ENCODE measurements at regions not wholly inside any gene's neighbourhood (a gene's known extent, or its start where the extent isn't known, plus 50 kb on each side); places are given as distances from the start of the nearest gene placed in this dataset.

DNA sequence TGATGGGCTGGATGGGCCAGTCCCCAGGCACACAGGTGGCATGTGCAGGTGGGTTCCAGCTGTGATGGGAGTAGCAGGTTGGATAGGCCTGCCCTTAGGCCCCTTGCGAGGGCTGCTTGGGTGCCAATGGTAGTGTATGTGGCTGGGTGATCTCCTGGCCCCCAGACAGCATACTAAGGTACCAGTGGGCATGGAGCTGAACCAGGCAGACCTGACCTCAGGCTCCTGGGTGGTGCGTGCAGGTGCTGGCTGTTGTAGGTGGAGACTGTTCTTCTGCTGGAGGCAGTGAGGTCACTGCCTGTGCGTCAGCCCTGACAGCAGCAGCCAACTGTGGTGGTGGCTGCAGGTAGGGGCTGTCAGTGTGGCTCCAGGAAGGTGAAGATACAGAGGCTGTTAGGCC is 384.7 kb downstream of the ANKRD7 start:
- no TSS peak for BruUV-seq (replicated peaks)
- H3K36me3 ChIP-seq (ENCODE audit: control insufficient read depth, insufficient read depth, low read length) = no peaks in the 10 kb centered on the region
- H3K27me3 Mint-ChIP-seq (ENCODE audit: insufficient read depth, unreplicated experiment) = no peaks in the 10 kb centered on the region
- no peaks in the 10 kb centered on the region for H3K4me1 ChIP-seq
- no peak for DNase-seq
- no peak overlapping the region for H3K27ac Mint-ChIP-seq (ENCODE audit: unreplicated experiment)
- CTCF ChIA-PET = no interaction called here
- no peaks in the 10 kb centered on the region for H3K27me3 ChIP-seq (replicated peaks; ENCODE audit: control insufficient read depth, insufficient read depth, low read length)
- POLR2A ChIA-PET = no interaction called here
- H3K9me3 Mint-ChIP-seq (ENCODE audit: unreplicated experiment) = no peaks in the 10 kb centered on the region
- H3K9me3 ChIP-seq = no peaks in the 10 kb centered on the region
- no peak overlapping the region for H3K4me3 ChIP-seq (ENCODE audit: low read depth, low read length)
- H3K36me3 Mint-ChIP-seq (ENCODE audit: insufficient read depth, unreplicated experiment) = no peaks in the 10 kb centered on the region
- H3K4me1 Mint-ChIP-seq (ENCODE audit: low read depth, unreplicated experiment) = no peaks in the 10 kb centered on the region
- intact Hi-C loops (cut with micrococcal nuclease; ENCODE audit: unreplicated experiment) = no loop called here
- no peak overlapping the region for H3K4me3 Mint-ChIP-seq (ENCODE audit: unreplicated experiment)
- TF ChIP-seq, protein P1, sequence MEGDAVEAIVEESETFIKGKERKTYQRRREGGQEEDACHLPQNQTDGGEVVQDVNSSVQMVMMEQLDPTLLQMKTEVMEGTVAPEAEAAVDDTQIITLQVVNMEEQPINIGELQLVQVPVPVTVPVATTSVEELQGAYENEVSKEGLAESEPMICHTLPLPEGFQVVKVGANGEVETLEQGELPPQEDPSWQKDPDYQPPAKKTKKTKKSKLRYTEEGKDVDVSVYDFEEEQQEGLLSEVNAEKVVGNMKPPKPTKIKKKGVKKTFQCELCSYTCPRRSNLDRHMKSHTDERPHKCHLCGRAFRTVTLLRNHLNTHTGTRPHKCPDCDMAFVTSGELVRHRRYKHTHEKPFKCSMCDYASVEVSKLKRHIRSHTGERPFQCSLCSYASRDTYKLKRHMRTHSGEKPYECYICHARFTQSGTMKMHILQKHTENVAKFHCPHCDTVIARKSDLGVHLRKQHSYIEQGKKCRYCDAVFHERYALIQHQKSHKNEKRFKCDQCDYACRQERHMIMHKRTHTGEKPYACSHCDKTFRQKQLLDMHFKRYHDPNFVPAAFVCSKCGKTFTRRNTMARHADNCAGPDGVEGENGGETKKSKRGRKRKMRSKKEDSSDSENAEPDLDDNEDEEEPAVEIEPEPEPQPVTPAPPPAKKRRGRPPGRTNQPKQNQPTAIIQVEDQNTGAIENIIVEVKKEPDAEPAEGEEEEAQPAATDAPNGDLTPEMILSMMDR (IDR thresholded peaks at IDR 0.05; ENCODE audit: insufficient read depth in 1 of 2, low read depth in 1 of 2, low read length in 1 of 2, severe bottlenecking in 1 of 2, unreplicated experiment in 1 of 2) = no peak

DNA sequence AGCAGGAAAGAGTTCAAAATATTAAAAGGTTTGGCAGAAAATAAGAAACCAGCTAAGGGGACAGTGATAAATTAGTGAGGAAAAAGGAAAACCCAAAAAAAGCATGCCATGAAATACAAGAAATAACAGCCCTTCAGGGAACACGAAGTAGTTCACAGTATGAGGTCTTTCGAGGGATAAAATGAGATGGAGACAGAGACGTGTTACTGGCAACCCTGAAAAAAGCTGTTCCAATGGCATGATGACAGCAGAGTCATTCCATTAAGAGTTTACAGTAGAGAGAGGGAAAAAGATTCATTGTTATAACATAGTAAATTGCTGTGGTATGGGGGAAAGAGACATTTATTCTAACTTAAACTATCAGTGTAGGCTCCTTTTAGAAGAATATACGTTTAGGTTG is 391.2 kb downstream of the ANKRD7 start:
- intact Hi-C loops (cut with micrococcal nuclease; ENCODE audit: unreplicated experiment) = no loop called here

DNA sequence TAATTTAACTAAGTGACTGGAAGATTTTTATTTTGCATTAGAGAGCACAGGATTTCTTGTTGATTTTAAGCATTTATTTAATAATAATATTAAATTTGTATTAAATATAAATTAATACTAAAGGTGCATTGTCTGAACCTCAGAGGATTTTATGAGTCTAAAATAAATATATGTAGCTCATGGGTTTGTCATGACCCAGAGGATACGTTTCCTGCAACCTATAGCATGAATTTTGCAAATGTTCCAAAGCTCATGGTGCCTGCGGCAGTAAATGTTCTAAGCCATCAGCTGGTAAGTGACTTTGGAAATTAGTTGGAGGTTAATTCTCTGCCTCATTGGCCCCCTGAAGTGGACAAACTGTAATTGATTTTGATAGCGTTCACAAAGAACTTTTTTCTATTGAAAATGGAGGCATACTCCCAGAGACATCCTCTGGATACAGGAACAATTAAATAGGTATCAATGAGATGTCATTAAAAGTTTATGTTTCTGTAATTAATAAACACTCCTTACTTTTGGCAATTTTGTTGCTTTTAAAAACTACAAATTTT is 397.4 kb downstream of the ANKRD7 start:
- Histone ChIP-seq H3K36me3 (ENCODE audit: control insufficient read depth, insufficient read depth, low read length) (no peaks in the 10 kb centered on the region), H3K4me1 (no peaks in the 10 kb centered on the region), H3K9me3 (0 out of 2 replicates have a peak, but pooled peaks cover 1% of the 10 kb centered on the region), H3K4me3 (ENCODE audit: low read depth, low read length) (no peak overlapping the region), H3K27me3 (replicated peaks; ENCODE audit: control insufficient read depth, insufficient read depth, low read length) (no peaks in the 10 kb centered on the region)
- no peaks in the 10 kb centered on the region for H3K27me3 Mint-ChIP-seq (ENCODE audit: insufficient read depth, unreplicated experiment)
- POLR2A ChIA-PET = no interaction called here
- TF ChIP-seq, protein P1 (IDR thresholded peaks at IDR 0.05; ENCODE audit: insufficient read depth in 1 of 2, low read depth in 1 of 2, low read length in 1 of 2, severe bottlenecking in 1 of 2, unreplicated experiment in 1 of 2) = no peak
- H3K4me1 Mint-ChIP-seq (ENCODE audit: low read depth, unreplicated experiment) = no peaks in the 10 kb centered on the region
- H3K36me3 Mint-ChIP-seq (ENCODE audit: insufficient read depth, unreplicated experiment) = no peaks in the 10 kb centered on the region
- no TSS peak for BruUV-seq (replicated peaks)
- no peak overlapping the region for H3K4me3 Mint-ChIP-seq (ENCODE audit: unreplicated experiment)
- no peak overlapping the region for H3K27ac Mint-ChIP-seq (ENCODE audit: unreplicated experiment)
- H3K9me3 Mint-ChIP-seq (ENCODE audit: unreplicated experiment) = peaks cover 9% of the 10 kb centered on the region
- CTCF ChIA-PET = no interaction called here
- DNase-seq = no peak
- intact Hi-C loops (cut with micrococcal nuclease; ENCODE audit: unreplicated experiment) = no loop called here

More for the DNA sequence above, 391.2 kb downstream of the ANKRD7 start:
- H3K4me1 Mint-ChIP-seq (ENCODE audit: low read depth, unreplicated experiment) = no peaks in the 10 kb centered on the region
- H3K27me3 Mint-ChIP-seq (ENCODE audit: insufficient read depth, unreplicated experiment) = peaks cover 2% of the 10 kb centered on the region
- BruUV-seq (replicated peaks) = no TSS peak
- ChIA-PET POLR2A (no interaction called here), CTCF (no interaction called here)
- no peaks in the 10 kb centered on the region for H3K36me3 Mint-ChIP-seq (ENCODE audit: insufficient read depth, unreplicated experiment)
- no peak overlapping the region for H3K4me3 Mint-ChIP-seq (ENCODE audit: unreplicated experiment)
- H3K27me3 ChIP-seq (replicated peaks; ENCODE audit: control insufficient read depth, insufficient read depth, low read length) = no peaks in the 10 kb centered on the region
- TF ChIP-seq, protein P1 (IDR thresholded peaks at IDR 0.05; ENCODE audit: insufficient read depth in 1 of 2, low read depth in 1 of 2, low read length in 1 of 2, severe bottlenecking in 1 of 2, unreplicated experiment in 1 of 2) = no peak
- no peak for DNase-seq
- no peaks in the 10 kb centered on the region for H3K9me3 Mint-ChIP-seq (ENCODE audit: unreplicated experiment)
- no peaks in the 10 kb centered on the region for H3K4me1 ChIP-seq
- H3K4me3 ChIP-seq (ENCODE audit: low read depth, low read length) = no peak overlapping the region
- H3K27ac Mint-ChIP-seq (ENCODE audit: unreplicated experiment) = no peak overlapping the region
- no peaks in the 10 kb centered on the region for H3K36me3 ChIP-seq (ENCODE audit: control insufficient read depth, insufficient read depth, low read length)
- H3K9me3 ChIP-seq = no peaks in the 10 kb centered on the region

Data from Caco-2 (cell line).